ENCODE measurements at regions not wholly inside any gene's neighbourhood (a gene's known extent, or its start where the extent isn't known, plus 50 kb on each side); places are given as distances from the start of the nearest gene placed in this dataset.

- no peak for TF ChIP-seq CHD7 (IDR thresholded peaks at IDR 0.05; ENCODE audit: insufficient replicate concordance, low read length)
- TF ChIP-seq GABPA (IDR thresholded peaks at IDR 0.05; ENCODE audit: borderline replicate concordance, insufficient read depth, low read length), result no peak
- no peak for TF ChIP-seq BCL11A (IDR thresholded peaks at IDR 0.05; ENCODE audit: low read depth in 2 of 2, low read length in 2 of 2)
- no peak for TF ChIP-seq SP1 (IDR thresholded peaks at IDR 0.05; ENCODE audit: low read depth, low read length)
- no peak for TF ChIP-seq TBP (IDR thresholded peaks at IDR 0.05; ENCODE audit: low read depth, low read length)
- TF ChIP-seq JUN (IDR thresholded peaks at IDR 0.05; ENCODE audit: low read depth, low read length), result no peak
- TF ChIP-seq BRCA1 (IDR thresholded peaks at IDR 0.05; ENCODE audit: low read depth, low read length), result no peak
- TF ChIP-seq POLR2AphosphoS5 (IDR thresholded peaks at IDR 0.05; ENCODE audit: low read depth, low read length), result no peak
- no peak for TF ChIP-seq ASH2L (IDR thresholded peaks at IDR 0.05; ENCODE audit: low read length)
- no peak for TF ChIP-seq ZNF274 (IDR thresholded peaks at IDR 0.05; ENCODE audit: borderline replicate concordance, extremely low read depth, low read length)
- TF ChIP-seq SRF (IDR thresholded peaks at IDR 0.05; ENCODE audit: low read depth, low read length), result no peak
These were observed 76.5 kb upstream of the DMRT1 start (continued) for GRCh38 chr9:764986-765385.

All from H1 (cell line).